ENCODE measurements at regions not wholly inside any gene's neighbourhood (a gene's known extent, or its start where the extent isn't known, plus 50 kb on each side); places are given as distances from the start of the nearest gene placed in this dataset.

DNA sequence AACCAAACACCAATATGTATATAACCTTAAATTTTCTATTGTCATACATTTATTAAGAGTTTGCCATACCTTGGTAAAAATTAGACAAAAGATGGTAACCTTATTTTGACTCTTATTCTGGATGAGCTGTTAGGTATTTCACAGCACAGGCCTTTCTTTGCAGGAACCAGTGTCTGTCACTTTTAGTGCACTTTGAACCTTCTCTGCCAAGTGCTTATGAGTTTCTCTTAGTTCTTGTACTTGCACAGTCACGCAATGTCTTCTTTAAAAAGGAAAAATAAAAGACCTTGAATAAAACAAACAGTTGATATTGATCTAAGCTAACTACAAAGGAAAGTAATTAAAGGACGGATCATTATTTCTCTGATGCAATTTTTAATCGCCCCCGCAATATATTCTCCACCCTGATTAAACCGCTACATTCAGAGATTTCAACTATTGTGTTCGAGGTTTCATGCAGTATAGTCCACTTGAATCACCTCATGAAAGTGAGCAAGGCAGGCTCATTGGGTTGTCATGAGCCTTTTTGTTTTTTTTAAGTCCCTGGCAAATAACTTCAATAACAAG lies 534.5 kb downstream of the KLF5 start:
- Mint-ChIP-seq H3K9me3 (peaks cover 0 to 12% (median 5%) of the 10 kb centered on the region in 7 donors), H3K4me3 (no peak overlapping the region)

DNA sequence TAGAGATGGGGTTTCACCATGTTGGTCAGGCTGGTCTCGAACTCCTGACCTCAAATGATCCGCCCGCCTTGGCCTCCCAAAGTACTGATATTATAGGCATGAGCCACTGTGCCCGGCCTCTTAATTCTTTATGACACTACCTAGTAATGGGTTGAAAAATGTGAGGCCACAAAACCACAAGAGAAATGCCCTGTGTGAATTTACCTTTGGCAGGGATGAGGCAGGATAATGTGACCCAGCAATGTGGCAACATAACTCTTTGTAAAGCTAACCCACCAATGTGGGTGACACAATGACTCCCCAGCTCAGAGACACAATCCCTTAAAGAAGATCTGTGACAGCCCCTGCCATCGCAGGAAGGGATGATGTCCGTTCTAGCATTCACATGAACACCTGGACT lies 533.1 kb downstream of the KLF5 start:
- no peak overlapping the region for H3K4me3 Mint-ChIP-seq
- no peak overlapping the region for H2AFZ ChIP-seq (ENCODE audit: insufficient read depth, low read depth, low read length, poor library complexity, severe bottlenecking)
- H3K4me3 ChIP-seq (replicated peaks in 1 of 3; ENCODE audit: low read depth in 2 of 3, low read length in 3 of 3): no peak overlapping the region
- no peak overlapping the region for H3K9ac ChIP-seq (ENCODE audit: insufficient read depth, low read length, poor library complexity, severe bottlenecking)
- H3K27ac ChIP-seq (ENCODE audit: low read depth in 1 of 2, low read length in 2 of 2): no peak overlapping the region
- peaks cover 0 to 12% (median 6%) of the 10 kb centered on the region in 7 donors for H3K9me3 Mint-ChIP-seq
- no CpG with 5 or more reads among the region's 6 CpGs for WGBS (ENCODE audit: insufficient coverage)
- no peak overlapping the region for H3K27ac Mint-ChIP-seq
- intact Hi-C loops (cut with micrococcal nuclease): no loop called here
- H3K4me1 ChIP-seq (ENCODE audit: control insufficient read depth in 1 of 2, insufficient read depth in 2 of 2, low read length in 2 of 2): no peaks in the 10 kb centered on the region
- H3K27me3 ChIP-seq (ENCODE audit: control insufficient read depth in 2 of 2, insufficient read depth in 2 of 2, low read length in 2 of 2): no peaks in the 10 kb centered on the region
- no peaks in the 10 kb centered on the region for H3K36me3 ChIP-seq (replicated peaks in 1 of 2; ENCODE audit: control insufficient read depth in 1 of 2, insufficient read depth in 2 of 2, low read length in 2 of 2)
- DNase-seq: no peak
- H3K79me2 ChIP-seq (ENCODE audit: insufficient read depth, low read length): no peaks in the 10 kb centered on the region
- TF ChIP-seq, protein P1, sequence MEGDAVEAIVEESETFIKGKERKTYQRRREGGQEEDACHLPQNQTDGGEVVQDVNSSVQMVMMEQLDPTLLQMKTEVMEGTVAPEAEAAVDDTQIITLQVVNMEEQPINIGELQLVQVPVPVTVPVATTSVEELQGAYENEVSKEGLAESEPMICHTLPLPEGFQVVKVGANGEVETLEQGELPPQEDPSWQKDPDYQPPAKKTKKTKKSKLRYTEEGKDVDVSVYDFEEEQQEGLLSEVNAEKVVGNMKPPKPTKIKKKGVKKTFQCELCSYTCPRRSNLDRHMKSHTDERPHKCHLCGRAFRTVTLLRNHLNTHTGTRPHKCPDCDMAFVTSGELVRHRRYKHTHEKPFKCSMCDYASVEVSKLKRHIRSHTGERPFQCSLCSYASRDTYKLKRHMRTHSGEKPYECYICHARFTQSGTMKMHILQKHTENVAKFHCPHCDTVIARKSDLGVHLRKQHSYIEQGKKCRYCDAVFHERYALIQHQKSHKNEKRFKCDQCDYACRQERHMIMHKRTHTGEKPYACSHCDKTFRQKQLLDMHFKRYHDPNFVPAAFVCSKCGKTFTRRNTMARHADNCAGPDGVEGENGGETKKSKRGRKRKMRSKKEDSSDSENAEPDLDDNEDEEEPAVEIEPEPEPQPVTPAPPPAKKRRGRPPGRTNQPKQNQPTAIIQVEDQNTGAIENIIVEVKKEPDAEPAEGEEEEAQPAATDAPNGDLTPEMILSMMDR (IDR thresholded peaks at IDR 0.05): no peak
- H3K36me3 Mint-ChIP-seq: no peaks in the 10 kb centered on the region
- H3K4me2 ChIP-seq (replicated peaks; ENCODE audit: extremely low read depth, low read length, poor library complexity, severe bottlenecking): no peak overlapping the region
- no peaks in the 10 kb centered on the region for H3K27me3 Mint-ChIP-seq (ENCODE audit: low read depth in 3 of 3)
- H4K20me1 ChIP-seq (ENCODE audit: insufficient read depth, low read length): no peaks in the 10 kb centered on the region
- H3K4me1 Mint-ChIP-seq: no peaks in the 10 kb centered on the region
- peaks cover 0 to 6% of the 10 kb centered on the region in 2 donors for H3K9me3 ChIP-seq (replicated peaks in 1 of 2; ENCODE audit: control insufficient read depth in 1 of 2, insufficient read depth in 1 of 2, low read length in 2 of 2)

More for the DNA sequence above, 534.5 kb downstream of the KLF5 start:
- Histone ChIP-seq H3K4me3 (replicated peaks in 1 of 3; ENCODE audit: low read depth in 2 of 3, low read length in 3 of 3) (no peak overlapping the region), H2AFZ (ENCODE audit: insufficient read depth, low read depth, low read length, poor library complexity, severe bottlenecking) (no peak overlapping the region), H3K4me1 (ENCODE audit: control insufficient read depth in 1 of 2, insufficient read depth in 2 of 2, low read length in 2 of 2) (no peaks in the 10 kb centered on the region), H3K27me3 (ENCODE audit: control insufficient read depth in 2 of 2, insufficient read depth in 2 of 2, low read length in 2 of 2) (no peaks in the 10 kb centered on the region), H3K27ac (ENCODE audit: low read depth in 1 of 2, low read length in 2 of 2) (no peak overlapping the region), H3K36me3 (replicated peaks in 1 of 2; ENCODE audit: control insufficient read depth in 1 of 2, insufficient read depth in 2 of 2, low read length in 2 of 2) (no peaks in the 10 kb centered on the region), H3K4me2 (replicated peaks; ENCODE audit: extremely low read depth, low read length, poor library complexity, severe bottlenecking) (no peak overlapping the region), H4K20me1 (ENCODE audit: insufficient read depth, low read length) (no peaks in the 10 kb centered on the region), H3K79me2 (ENCODE audit: insufficient read depth, low read length) (no peaks in the 10 kb centered on the region), H3K9ac (ENCODE audit: insufficient read depth, low read length, poor library complexity, severe bottlenecking) (no peak overlapping the region), H3K9me3 (replicated peaks in 1 of 2; ENCODE audit: control insufficient read depth in 1 of 2, insufficient read depth in 1 of 2, low read length in 2 of 2) (no peaks in the 10 kb centered on the region)
- no peaks in the 10 kb centered on the region for H3K27me3 Mint-ChIP-seq (ENCODE audit: low read depth in 3 of 3)
- intact Hi-C loops (cut with micrococcal nuclease): no loop called here
- no peak for DNase-seq
- TF ChIP-seq, protein P1 (IDR thresholded peaks at IDR 0.05): no peak
- H3K4me1 Mint-ChIP-seq: no peaks in the 10 kb centered on the region
- H3K36me3 Mint-ChIP-seq: no peaks in the 10 kb centered on the region
- 95% methylated on average over 4 of the region's 6 CpGs for WGBS (ENCODE audit: insufficient coverage)
- H3K27ac Mint-ChIP-seq: no peak overlapping the region

All from CD14-positive monocyte (primary cell).